ENCODE measurements at regions not wholly inside any gene's neighbourhood (a gene's known extent, or its start where the extent isn't known, plus 50 kb on each side); places are given as distances from the start of the nearest gene placed in this dataset.

GRCh38 chr9:14466828-14467227 is 152.9 kb upstream of the NFIB start:
- no peak for DNase-seq

- no peak for DNase-seq
Observed at GRCh38 chr9:14466429-14466818, 152.5 kb upstream of the NFIB start.

GRCh38 chr9:14462950-14463349 is 149.0 kb upstream of the NFIB start:
- no peak for DNase-seq

GRCh38 chr9:14455243-14455642 is 141.3 kb upstream of the NFIB start:
- no peak for DNase-seq

- DNase-seq: no peak
Observed at GRCh38 chr9:14453286-14453685, 139.3 kb upstream of the NFIB start.

GRCh38 chr9:14452539-14452938 is 138.6 kb upstream of the NFIB start:
- no peak for DNase-seq

- DNase-seq: no peak
Observed at GRCh38 chr9:14451949-14452348, 138.0 kb upstream of the NFIB start.

- no peak for DNase-seq
Observed at GRCh38 chr9:14447103-14447502, 133.2 kb upstream of the NFIB start.

GRCh38 chr9:14445946-14446345 is 132.0 kb upstream of the NFIB start:
- DNase-seq: no peak

- no peak for DNase-seq
Observed at GRCh38 chr9:14442956-14443355, 129.0 kb upstream of the NFIB start.

GRCh38 chr9:14441976-14442651 is 128.2 kb upstream of the NFIB start:
- no peak for DNase-seq

- DNase-seq: no peak
Observed at GRCh38 chr9:14441115-14441514, 127.2 kb upstream of the NFIB start.

GRCh38 chr9:14440062-14440461 is 126.1 kb upstream of the NFIB start:
- no peak for DNase-seq

- no peak for DNase-seq
Observed at GRCh38 chr9:14439555-14439954, 125.6 kb upstream of the NFIB start.

- no peak for DNase-seq
Observed at GRCh38 chr9:14438232-14439021, 124.5 kb upstream of the NFIB start.

- DNase-seq: no peak
Observed at GRCh38 chr9:14437354-14438231, 123.7 kb upstream of the NFIB start.

GRCh38 chr9:14435871-14436270 is 121.9 kb upstream of the NFIB start:
- DNase-seq: no peak

GRCh38 chr9:14434971-14435718 is 121.2 kb upstream of the NFIB start:
- DNase-seq: no peak

GRCh38 chr9:14434158-14434504 is 120.2 kb upstream of the NFIB start:
- no peak for DNase-seq

- no peak for DNase-seq
Observed at GRCh38 chr9:14433351-14434157, 119.6 kb upstream of the NFIB start.

- DNase-seq: no peak
Observed at GRCh38 chr9:14432666-14433350, 118.9 kb upstream of the NFIB start.
